Renal cortical epithelial cell (primary cell): ENCODE measurements at regions not wholly inside any gene's neighbourhood (a gene's known extent, or its start where the extent isn't known, plus 50 kb on each side); places are given as distances from the start of the nearest gene placed in this dataset.

Source experiments
- DNase-seq: peaks from one replicate; pipeline ENCODE4 v3.0.0-alpha.2; 2011; ENCODE audit warnings: low read depth

DNA sequence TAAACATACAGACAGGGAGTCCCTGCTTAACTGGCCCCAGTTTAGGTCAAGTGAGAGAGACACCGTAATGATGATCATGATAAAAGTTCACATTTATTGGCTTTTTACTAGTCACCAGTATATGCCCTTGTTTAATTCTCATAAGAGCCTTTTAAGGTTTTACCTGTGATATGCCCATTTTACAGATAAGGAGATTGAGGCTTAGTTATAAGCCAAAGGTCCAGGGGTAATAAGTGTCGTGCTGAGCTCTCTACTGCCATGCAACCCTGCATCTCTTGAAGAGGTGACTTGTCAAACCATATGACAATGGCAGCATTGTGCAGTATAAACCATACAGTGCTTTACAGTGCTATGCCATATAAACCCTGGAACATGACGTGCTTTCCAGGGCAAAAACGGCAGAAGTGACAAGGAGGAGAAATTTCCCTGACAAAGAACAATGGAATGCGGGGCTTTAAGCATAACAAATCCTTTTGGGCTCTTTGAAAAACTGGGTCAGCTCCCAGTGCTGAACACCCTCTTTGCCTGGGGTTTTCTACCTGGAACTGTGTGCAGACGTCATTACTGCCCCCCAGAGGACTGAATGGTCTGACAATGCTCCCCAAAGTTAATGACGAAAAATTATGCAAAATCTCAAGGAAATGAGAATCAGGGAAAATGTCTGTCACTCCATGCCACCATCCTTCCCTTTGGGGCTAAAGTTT lies 59.7 kb upstream of the C14orf132 start:
- DNase-seq: peak; percentile 53

DNA sequence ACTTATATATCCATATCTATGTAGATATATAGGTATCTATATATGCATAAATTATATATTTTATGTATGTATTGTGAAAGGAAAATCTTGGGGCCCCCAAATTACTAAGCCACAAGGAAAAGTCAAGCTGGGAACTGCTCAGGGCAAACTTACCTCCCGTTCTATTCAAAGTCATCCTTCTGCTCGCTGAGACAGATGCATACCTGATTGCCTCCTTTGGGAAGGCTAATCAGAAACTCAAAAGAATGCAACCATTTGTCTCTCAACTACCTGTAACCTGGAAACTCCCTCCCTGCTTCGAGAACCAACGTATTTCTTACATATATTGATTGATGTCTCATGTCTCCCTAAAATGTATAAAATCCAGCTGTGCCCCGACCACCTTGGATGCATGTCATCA lies 58.8 kb upstream of the C14orf132 start:
- DNase-seq: no peak

DNA sequence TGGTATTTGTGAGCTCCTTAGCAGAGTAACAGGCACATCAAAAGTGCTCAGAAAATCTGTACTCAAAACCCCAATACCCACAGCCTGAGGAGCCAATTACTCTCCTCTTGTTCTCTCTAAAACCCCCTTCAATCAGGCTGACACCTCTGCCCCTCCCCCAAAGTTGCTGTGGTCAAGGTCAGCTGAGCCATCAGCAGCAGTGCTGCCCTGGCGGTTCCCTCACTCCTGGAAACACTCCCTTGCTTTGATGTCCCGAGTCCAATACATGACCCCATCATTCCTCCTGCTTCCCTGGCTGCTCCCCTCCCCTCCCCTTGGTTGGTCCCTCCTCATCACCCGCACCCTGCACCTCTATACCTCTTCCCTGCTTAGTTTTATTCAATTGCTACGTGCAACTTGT lies 57.2 kb upstream of the C14orf132 start:
- no peak for DNase-seq

DNA sequence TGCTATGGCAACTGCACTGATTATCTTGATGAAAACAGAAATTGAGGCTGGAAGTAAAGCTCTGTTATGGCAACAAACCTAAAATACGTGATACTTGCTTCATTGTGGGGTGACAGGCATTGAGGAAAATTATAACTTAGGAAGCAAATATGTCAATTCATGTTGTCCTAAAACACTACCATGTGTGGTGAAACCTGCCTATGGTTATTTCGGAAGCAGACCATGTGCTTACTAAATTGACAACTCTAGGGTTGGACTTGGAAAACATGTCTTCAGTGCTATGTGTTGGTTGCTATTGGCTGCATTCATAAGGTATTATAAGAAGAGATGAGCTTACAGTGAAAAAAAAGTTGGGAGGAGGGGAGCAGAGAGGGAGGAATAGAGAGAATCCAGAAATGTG lies 55.0 kb upstream of the C14orf132 start:
- no peak for DNase-seq
